OCI-LY7 (cell line): ENCODE measurements at regions not wholly inside any gene's neighbourhood (a gene's known extent, or its start where the extent isn't known, plus 50 kb on each side); places are given as distances from the start of the nearest gene placed in this dataset.

Source experiments
- EZH2phosphoT487 ChIP-seq: fragments of 200-600 bp; sonication (generic); IDR thresholded peaks from 2 replicates; pipeline ENCODE4 v1.6.1; 2018; ENCODE audit warnings: low read depth, borderline replicate concordance, mild to moderate bottlenecking, mixed run types, antibody characterized with exemption, low read length, moderate library complexity, mixed read lengths
- TF ChIP-seq, protein P1 (sequence below): fragments of 200-600 bp; sonication (generic); conservative IDR thresholded peaks from 2 replicates; pipeline ENCODE4 v1.5.1; 2014; ENCODE audit warnings: mild to moderate bottlenecking, antibody characterized with exemption, low read length, moderate library complexity, mixed read lengths

DNA sequence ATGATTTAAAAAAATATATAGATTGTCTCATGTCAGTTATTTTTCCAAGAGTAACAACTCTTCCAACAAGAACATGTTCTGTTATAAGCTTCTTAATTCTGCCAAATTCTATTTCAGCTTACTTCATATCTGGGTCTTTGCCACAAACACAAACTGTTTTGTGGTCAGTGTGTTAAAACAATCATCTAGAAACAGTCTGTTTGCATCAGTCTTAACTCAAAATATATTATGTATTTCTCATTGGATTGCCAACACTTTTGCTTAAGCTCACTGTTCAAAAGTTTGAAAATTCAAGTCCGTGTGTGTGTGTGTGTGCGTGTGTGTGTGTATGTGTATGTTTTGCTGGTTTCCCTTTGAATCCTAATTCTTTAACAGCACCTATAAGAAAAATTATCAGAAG is 752.3 kb upstream of the NDST4 start:
- TF ChIP-seq EZH2phosphoT487 = no peak
- TF ChIP-seq, protein P1, sequence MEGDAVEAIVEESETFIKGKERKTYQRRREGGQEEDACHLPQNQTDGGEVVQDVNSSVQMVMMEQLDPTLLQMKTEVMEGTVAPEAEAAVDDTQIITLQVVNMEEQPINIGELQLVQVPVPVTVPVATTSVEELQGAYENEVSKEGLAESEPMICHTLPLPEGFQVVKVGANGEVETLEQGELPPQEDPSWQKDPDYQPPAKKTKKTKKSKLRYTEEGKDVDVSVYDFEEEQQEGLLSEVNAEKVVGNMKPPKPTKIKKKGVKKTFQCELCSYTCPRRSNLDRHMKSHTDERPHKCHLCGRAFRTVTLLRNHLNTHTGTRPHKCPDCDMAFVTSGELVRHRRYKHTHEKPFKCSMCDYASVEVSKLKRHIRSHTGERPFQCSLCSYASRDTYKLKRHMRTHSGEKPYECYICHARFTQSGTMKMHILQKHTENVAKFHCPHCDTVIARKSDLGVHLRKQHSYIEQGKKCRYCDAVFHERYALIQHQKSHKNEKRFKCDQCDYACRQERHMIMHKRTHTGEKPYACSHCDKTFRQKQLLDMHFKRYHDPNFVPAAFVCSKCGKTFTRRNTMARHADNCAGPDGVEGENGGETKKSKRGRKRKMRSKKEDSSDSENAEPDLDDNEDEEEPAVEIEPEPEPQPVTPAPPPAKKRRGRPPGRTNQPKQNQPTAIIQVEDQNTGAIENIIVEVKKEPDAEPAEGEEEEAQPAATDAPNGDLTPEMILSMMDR = no peak
